AG04449 (cell line): ENCODE measurements at regions not wholly inside any gene's neighbourhood (a gene's known extent, or its start where the extent isn't known, plus 50 kb on each side); places are given as distances from the start of the nearest gene placed in this dataset.

Experiments
- CTCF ChIA-PET: fragments of 350-600 bp; formaldehyde crosslinking; extraction: SDS; loops from one replicate; lab custom pipeline; 2021; ENCODE audit warnings: antibody characterized with exemption; lab: Yijun Ruan, JAX
- POLR2A ChIA-PET: fragments of 400-600, 350-600 bp; formaldehyde crosslinking; extraction: SDS; loops from one replicate; lab custom pipeline; 2020; ENCODE audit warnings: antibody characterized with exemption, inconsistent platforms; lab: Yijun Ruan, JAX
- DNase-seq: peaks from one replicate; pipeline ENCODE4 v3.0.0-alpha.2; 2010; ENCODE audit warnings: low read depth, low spot score
- H3K4me3 ChIP-seq: 2 replicates; pipeline ENCODE4 v1.5.1; 2011; ENCODE audit warnings: low read depth, mild to moderate bottlenecking, control low read depth, low read length
- CTCF ChIP-seq: IDR thresholded peaks from one replicate; pipeline ENCODE4 v1.5.1; 2011; ENCODE audit warnings: mild to moderate bottlenecking, moderate library complexity, low read length, control low read depth, inconsistent platforms; ENCODE audit not compliant: insufficient read depth; ENCODE audit errors: missing control alignments

GRCh38 chr9:109852556-109852955 is 72.6 kb downstream of the PALM2AKAP2 start:
- CTCF ChIA-PET: interaction anchor here (1.9 kb wide), 1 partner anchor 9 kb away, joined by 4 read pairs; no protein-coding TSS in a partner anchor
- no peak for TF ChIP-seq CTCF

GRCh38 chr9:109855540-109855939 is 75.5 kb downstream of the PALM2AKAP2 start:
- ChIA-PET POLR2A (no interaction called here), CTCF (no interaction called here)

More at GRCh38 chr9:109852556-109852955, 72.6 kb downstream of the PALM2AKAP2 start:
- H3K4me3 ChIP-seq: no peak overlapping the region
- DNase-seq: no peak
- POLR2A ChIA-PET: no interaction called here

GRCh38 chr9:109856785-109857184 is 76.8 kb downstream of the PALM2AKAP2 start:
- no peak for TF ChIP-seq CTCF
- no peak for DNase-seq
- CTCF ChIA-PET: interaction anchor here (1.2 to 3.3 kb wide), 2 partner anchors 8 to 282 kb away, joined by 3 to 9 read pairs; no protein-coding TSS in a partner anchor
- POLR2A ChIA-PET: no interaction called here
- H3K4me3 ChIP-seq: no peak overlapping the region

More at GRCh38 chr9:109855540-109855939, 75.5 kb downstream of the PALM2AKAP2 start:
- DNase-seq: no peak
- no peak overlapping the region for H3K4me3 ChIP-seq
- no peak for TF ChIP-seq CTCF

GRCh38 chr9:109857336-109857735 is 77.3 kb downstream of the PALM2AKAP2 start:
- POLR2A ChIA-PET: no interaction called here
- H3K4me3 ChIP-seq: no peak overlapping the region
- DNase-seq: no peak
- CTCF ChIA-PET: interaction anchor here (0.7 to 3.3 kb wide), 3 partner anchors 8 to 283 kb away, joined by 3 to 9 read pairs (median 3); no protein-coding TSS in a partner anchor
- no peak for TF ChIP-seq CTCF

- TF ChIP-seq CTCF: no peak
Observed at GRCh38 chr9:109859447-109859846, 79.4 kb downstream of the PALM2AKAP2 start.

GRCh38 chr9:109860521-109860920 is 80.5 kb downstream of the PALM2AKAP2 start:
- no peak for DNase-seq
- no peak overlapping the region for H3K4me3 ChIP-seq
- no peak for TF ChIP-seq CTCF
- ChIA-PET CTCF (interaction anchor here (0.9 to 2.5 kb wide), 5 partner anchors 9 to 43 kb away, joined by 3 to 10 read pairs (median 4); no protein-coding TSS in a partner anchor), POLR2A (no interaction called here)

More at GRCh38 chr9:109859447-109859846, 79.4 kb downstream of the PALM2AKAP2 start:
- CTCF ChIA-PET: interaction anchor here (0.6 to 3.3 kb wide), 11 partner anchors 10 to 285 kb away, joined by 3 to 10 read pairs (median 4); no protein-coding TSS in a partner anchor
- no peak overlapping the region for H3K4me3 ChIP-seq
- POLR2A ChIA-PET: no interaction called here
- no peak for DNase-seq
